KG1 (cell line): ENCODE measurements at regions not wholly inside any gene's neighbourhood (a gene's known extent, or its start where the extent isn't known, plus 50 kb on each side); places are given as distances from the start of the nearest gene placed in this dataset.

Experiments used
- DNase-seq: peaks from one replicate; lab custom pipeline; 2025; lab: John Stamatoyannopoulos, UW

- DNase-seq, result no peak
Observed at GRCh38 chr2:60052601-60053000, 500.9 kb downstream of the BCL11A start.

GRCh38 chr2:60051991-60052390 lies 501.5 kb downstream of the BCL11A start:
- no peak for DNase-seq

- no peak for DNase-seq
Observed at GRCh38 chr2:60047944-60048525, 505.4 kb downstream of the BCL11A start.

GRCh38 chr2:60047347-60047746 lies 506.1 kb downstream of the BCL11A start:
- no peak for DNase-seq

GRCh38 chr2:60046529-60046928 lies 506.9 kb downstream of the BCL11A start:
- no peak for DNase-seq

- DNase-seq, result no peak
Observed at GRCh38 chr2:60045456-60045855, 508.0 kb downstream of the BCL11A start.

- no peak for DNase-seq
Observed at GRCh38 chr2:60044484-60044883, 509.0 kb downstream of the BCL11A start.

- no peak for DNase-seq
Observed at GRCh38 chr2:60042023-60042422, 511.4 kb downstream of the BCL11A start.

GRCh38 chr2:60033325-60033724 lies 520.1 kb downstream of the BCL11A start:
- DNase-seq, result no peak

- DNase-seq, result no peak
Observed at GRCh38 chr2:60029566-60029883, 523.9 kb downstream of the BCL11A start.

GRCh38 chr2:60028849-60029565 lies 524.4 kb downstream of the BCL11A start:
- DNase-seq, result no peak

- no peak for DNase-seq
Observed at GRCh38 chr2:60025496-60025895, 528.0 kb downstream of the BCL11A start.

GRCh38 chr2:60023256-60023985 lies 530.0 kb downstream of the BCL11A start:
- no peak for DNase-seq

- no peak for DNase-seq
Observed at GRCh38 chr2:60007671-60008070, 545.8 kb downstream of the BCL11A start.

GRCh38 chr2:60003076-60003475 lies 550.4 kb downstream of the BCL11A start:
- no peak for DNase-seq

GRCh38 chr2:60002183-60002867 lies 551.1 kb downstream of the BCL11A start:
- no peak for DNase-seq

GRCh38 chr2:60000686-60001085 lies 552.8 kb downstream of the BCL11A start:
- no peak for DNase-seq

- no peak for DNase-seq
Observed at GRCh38 chr2:59998324-59998723, 555.1 kb downstream of the BCL11A start.

GRCh38 chr2:59997371-59997770 lies 556.1 kb downstream of the BCL11A start:
- DNase-seq, result no peak

GRCh38 chr2:59996855-59997254 lies 556.6 kb downstream of the BCL11A start:
- DNase-seq, result no peak

- no peak for DNase-seq
Observed at GRCh38 chr2:59993726-59994125, 559.7 kb downstream of the BCL11A start.

- no peak for DNase-seq
Observed at GRCh38 chr2:59988341-59988740, 565.1 kb downstream of the BCL11A start.

GRCh38 chr2:59986511-59986910 lies 566.9 kb downstream of the BCL11A start:
- no peak for DNase-seq
